HL-60 (cell line): ENCODE measurements at regions not wholly inside any gene's neighbourhood (a gene's known extent, or its start where the extent isn't known, plus 50 kb on each side); places are given as distances from the start of the nearest gene placed in this dataset.

Source experiments
- DNase-seq, 2 experiments: peaks; one replicate each; pipeline ENCODE4 v3.0.0-alpha.2; 2010 to 2020; ENCODE audit warnings: low read depth in 1 of 2, low spot score in 1 of 2
- H3K27ac ChIP-seq: fragments of 250-450 bp; sonication (Bioruptor Pico); replicated peaks from 2 replicates; pipeline ENCODE4 v1.5.1; 2020; ENCODE audit warnings: mild to moderate bottlenecking, moderate library complexity
- H3K27me3 ChIP-seq: fragments of 250-450 bp; sonication (Bioruptor Pico); 2 replicates; pipeline ENCODE4 v1.5.1; 2021; ENCODE audit warnings: mild to moderate bottlenecking, moderate library complexity; ENCODE audit not compliant: insufficient read depth, poor library complexity, severe bottlenecking
- H3K4me3 ChIP-seq: replicated peaks from 2 replicates; pipeline ENCODE4 v1.5.1; 2011; ENCODE audit warnings: mild to moderate bottlenecking, control low read depth, low read length; ENCODE audit not compliant: insufficient read depth
- CTCF ChIP-seq: IDR thresholded peaks from one replicate; pipeline ENCODE4 v1.5.1; 2011; ENCODE audit warnings: low read length, control low read depth, inconsistent platforms; ENCODE audit not compliant: insufficient read depth
- GABPA ChIP-seq: IDR thresholded peaks from 2 replicates; pipeline ENCODE4 v1.6.1; 2012; ENCODE audit warnings: low read depth
- POLR2AphosphoS5 ChIP-seq: IDR thresholded peaks from 2 replicates; pipeline ENCODE4 v1.6.1; 2012; ENCODE audit warnings: low read depth
- REST ChIP-seq: IDR thresholded peaks from 2 replicates; pipeline ENCODE4 v1.6.1; 2012; ENCODE audit warnings: low read depth; ENCODE audit not compliant: insufficient replicate concordance
- SPI1 ChIP-seq: IDR thresholded peaks from 2 replicates; pipeline ENCODE4 v1.6.1; 2012; ENCODE audit warnings: low read depth, mild to moderate bottlenecking, borderline replicate concordance

GRCh38 chr6:74742793-74743508 is 462.9 kb downstream of the COL12A1 start:
- TF ChIP-seq REST (no peak), CTCF (no peak), GABPA (no peak), SPI1 (no peak), POLR2AphosphoS5 (no peak)
- Histone ChIP-seq H3K27ac (no peak overlapping the region), H3K27me3 (no peaks in the 10 kb centered on the region), H3K4me3 (no peak overlapping the region)
- no peak for DNase-seq

- Histone ChIP-seq H3K4me3 (no peak overlapping the region), H3K27ac (no peak overlapping the region), H3K27me3 (no peaks in the 10 kb centered on the region)
- TF ChIP-seq CTCF, result no peak
- no peak for TF ChIP-seq REST
- TF ChIP-seq GABPA, result no peak
- no peak for TF ChIP-seq POLR2AphosphoS5
- TF ChIP-seq SPI1, result no peak
- no peak for DNase-seq
These were observed 464.2 kb downstream of the COL12A1 start for GRCh38 chr6:74741646-74742045.

GRCh38 chr6:74735304-74735703 is 470.5 kb downstream of the COL12A1 start:
- no peaks in the 10 kb centered on the region for H3K27me3 ChIP-seq
- TF ChIP-seq GABPA (no peak), POLR2AphosphoS5 (no peak), SPI1 (no peak), CTCF (no peak), REST (no peak)
- no peak overlapping the region for H3K27ac ChIP-seq
- H3K4me3 ChIP-seq, result no peak overlapping the region
- DNase-seq, result no peak
